ENCODE measurements at regions not wholly inside any gene's neighbourhood (a gene's known extent, or its start where the extent isn't known, plus 50 kb on each side); places are given as distances from the start of the nearest gene placed in this dataset.

DNA sequence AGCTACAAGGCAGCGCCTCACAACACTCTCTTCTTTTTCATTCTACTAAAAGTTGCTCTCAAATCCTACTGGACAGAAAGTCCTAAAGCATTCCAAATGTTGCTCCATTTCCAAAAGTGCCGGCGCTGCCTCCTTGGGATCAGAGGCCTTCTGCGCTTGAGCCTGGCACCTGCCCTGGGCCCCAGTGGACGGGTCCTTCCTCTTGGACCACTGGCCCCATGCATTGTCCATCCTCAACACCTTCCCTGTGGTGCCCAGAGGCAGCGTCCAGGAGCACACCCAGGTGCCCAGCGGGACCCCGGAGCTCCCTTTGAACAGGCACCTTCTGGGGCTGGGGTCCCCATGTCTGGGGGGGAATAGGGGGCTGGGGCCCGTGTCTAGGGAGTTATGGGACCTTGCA is 205.2 kb downstream of the ERMARD start:
- no peaks in the 10 kb centered on the region for H3K4me1 ChIP-seq (ENCODE audit: control insufficient read depth, insufficient read depth, low read length, unreplicated experiment)
- no peaks in the 10 kb centered on the region for H3K27me3 ChIP-seq (ENCODE audit: insufficient read depth, low read length)
- no peak overlapping the region for H3K4me3 ChIP-seq (ENCODE audit: low read depth, low read length)
- H3K27ac ChIP-seq (ENCODE audit: low read depth, low read length): no peak overlapping the region
- H2AFZ ChIP-seq (ENCODE audit: low read length, unreplicated experiment): no peak overlapping the region
- H3K36me3 ChIP-seq (ENCODE audit: insufficient read depth, low read length): no peaks in the 10 kb centered on the region
- H3K79me2 ChIP-seq (ENCODE audit: control insufficient read depth, insufficient read depth, low read length, unreplicated experiment): no peaks in the 10 kb centered on the region

DNA sequence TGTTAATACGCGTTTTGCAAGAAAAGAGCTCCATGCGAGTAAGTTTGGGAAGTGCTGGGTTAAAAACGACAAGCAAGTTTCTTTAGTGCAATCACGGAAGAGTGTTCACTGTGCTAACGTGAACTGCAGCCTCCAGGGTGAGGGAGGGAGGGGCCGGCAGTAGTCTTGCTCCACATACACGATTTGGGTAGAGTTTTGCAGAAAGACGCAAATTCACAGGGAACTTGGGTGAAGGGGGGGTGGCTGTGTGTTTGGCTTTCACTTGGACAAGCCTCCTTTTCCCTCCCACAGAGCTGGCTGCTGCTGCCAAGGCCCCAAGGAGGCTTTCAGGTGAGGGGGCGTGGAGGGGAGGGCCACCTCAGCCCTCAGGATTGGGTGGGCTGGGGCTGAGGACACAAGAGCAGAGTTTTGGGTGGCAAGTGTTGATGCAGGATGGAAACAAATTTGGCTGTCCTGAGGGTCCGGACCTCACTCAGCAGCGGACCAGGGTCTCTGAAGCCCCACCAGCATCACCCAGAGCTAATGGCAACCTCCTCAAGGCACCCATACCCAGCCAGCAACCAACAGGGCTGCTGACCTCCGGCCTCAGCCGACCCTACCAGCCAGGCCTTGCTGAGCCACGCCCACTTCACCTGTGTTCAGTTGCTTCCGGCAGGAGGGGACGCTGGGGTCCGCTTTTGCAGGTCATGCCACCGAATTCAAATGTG is 204.5 kb downstream of the ERMARD start:
- Histone ChIP-seq H3K27me3 (ENCODE audit: insufficient read depth, low read length) (no peaks in the 10 kb centered on the region), H3K27ac (ENCODE audit: low read depth, low read length) (no peak overlapping the region), H3K79me2 (ENCODE audit: control insufficient read depth, insufficient read depth, low read length, unreplicated experiment) (no peaks in the 10 kb centered on the region), H3K36me3 (ENCODE audit: insufficient read depth, low read length) (no peaks in the 10 kb centered on the region), H2AFZ (ENCODE audit: low read length, unreplicated experiment) (no peak overlapping the region), H3K4me3 (ENCODE audit: low read depth, low read length) (no peak overlapping the region), H3K4me1 (ENCODE audit: control insufficient read depth, insufficient read depth, low read length, unreplicated experiment) (no peaks in the 10 kb centered on the region)

DNA sequence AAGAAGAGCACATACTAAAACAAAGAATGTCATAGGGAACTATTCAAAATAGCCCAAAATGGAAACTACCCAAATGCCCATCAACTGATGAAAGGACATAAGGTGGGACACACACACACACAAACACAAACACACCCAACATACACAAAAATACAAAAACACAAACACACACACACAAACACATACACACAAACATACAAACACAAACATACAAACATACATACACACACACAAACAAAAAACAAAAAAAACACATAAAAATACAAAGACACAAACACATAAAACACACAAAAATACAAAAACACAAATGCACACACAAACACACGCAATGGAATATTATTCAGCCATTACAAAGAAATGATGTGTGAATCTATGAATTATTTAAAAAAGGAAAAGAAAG is 203.6 kb downstream of the ERMARD start:
- Histone ChIP-seq H3K36me3 (ENCODE audit: insufficient read depth, low read length) (no peaks in the 10 kb centered on the region), H3K27me3 (ENCODE audit: insufficient read depth, low read length) (no peaks in the 10 kb centered on the region), H3K4me1 (ENCODE audit: control insufficient read depth, insufficient read depth, low read length, unreplicated experiment) (no peaks in the 10 kb centered on the region), H2AFZ (ENCODE audit: low read length, unreplicated experiment) (no peak overlapping the region), H3K27ac (ENCODE audit: low read depth, low read length) (no peak overlapping the region), H3K4me3 (ENCODE audit: low read depth, low read length) (no peak overlapping the region), H3K79me2 (ENCODE audit: control insufficient read depth, insufficient read depth, low read length, unreplicated experiment) (no peaks in the 10 kb centered on the region)

DNA sequence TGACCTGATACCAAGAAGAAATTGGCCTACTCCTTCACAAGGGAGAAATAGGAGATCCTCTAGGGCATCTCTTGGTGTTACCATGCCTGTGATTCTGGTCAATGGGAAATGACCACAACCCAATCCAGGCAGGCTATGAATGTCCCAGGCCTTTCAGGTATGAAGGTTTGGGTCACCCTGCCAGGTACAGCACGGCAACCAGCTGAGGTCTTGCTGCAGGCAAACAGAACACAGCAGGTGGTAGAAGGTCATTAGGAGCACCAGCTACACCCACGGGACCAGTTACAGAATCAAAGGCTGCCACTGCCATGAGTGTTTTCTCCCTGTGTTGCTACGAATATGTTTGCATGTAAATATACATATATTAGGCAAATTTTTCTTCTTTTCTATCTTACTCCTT is 202.3 kb downstream of the ERMARD start:
- Histone ChIP-seq H3K27me3 (ENCODE audit: insufficient read depth, low read length) (no peaks in the 10 kb centered on the region), H3K27ac (ENCODE audit: low read depth, low read length) (no peak overlapping the region), H3K4me1 (ENCODE audit: control insufficient read depth, insufficient read depth, low read length, unreplicated experiment) (no peaks in the 10 kb centered on the region), H2AFZ (ENCODE audit: low read length, unreplicated experiment) (no peak overlapping the region), H3K79me2 (ENCODE audit: control insufficient read depth, insufficient read depth, low read length, unreplicated experiment) (no peaks in the 10 kb centered on the region), H3K4me3 (ENCODE audit: low read depth, low read length) (no peak overlapping the region), H3K36me3 (ENCODE audit: insufficient read depth, low read length) (no peaks in the 10 kb centered on the region)

DNA sequence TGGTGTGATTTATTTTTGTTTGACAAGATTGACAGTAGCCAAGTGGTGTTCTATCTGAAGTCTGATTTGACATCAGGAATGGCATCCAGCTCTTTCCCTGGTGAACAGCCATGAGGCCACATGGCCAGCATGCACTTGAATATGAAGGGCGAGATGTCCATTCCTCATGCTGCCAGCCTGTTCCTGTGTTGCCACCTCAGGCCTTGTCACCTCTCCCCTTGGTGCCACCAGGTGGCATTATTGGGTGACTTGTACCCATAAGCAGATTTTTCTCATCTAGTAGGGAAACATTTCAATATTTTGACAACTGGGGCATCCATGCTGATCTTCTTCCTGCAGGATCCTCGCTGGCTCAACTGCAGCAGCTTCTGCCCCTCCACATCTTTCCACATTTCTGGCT is 199.1 kb downstream of the ERMARD start:
- Histone ChIP-seq H3K79me2 (ENCODE audit: control insufficient read depth, insufficient read depth, low read length, unreplicated experiment) (no peaks in the 10 kb centered on the region), H3K27me3 (ENCODE audit: insufficient read depth, low read length) (no peaks in the 10 kb centered on the region), H2AFZ (ENCODE audit: low read length, unreplicated experiment) (no peak overlapping the region), H3K27ac (ENCODE audit: low read depth, low read length) (no peak overlapping the region), H3K4me1 (ENCODE audit: control insufficient read depth, insufficient read depth, low read length, unreplicated experiment) (no peaks in the 10 kb centered on the region), H3K4me3 (ENCODE audit: low read depth, low read length) (no peak overlapping the region), H3K36me3 (ENCODE audit: insufficient read depth, low read length) (no peaks in the 10 kb centered on the region)

DNA sequence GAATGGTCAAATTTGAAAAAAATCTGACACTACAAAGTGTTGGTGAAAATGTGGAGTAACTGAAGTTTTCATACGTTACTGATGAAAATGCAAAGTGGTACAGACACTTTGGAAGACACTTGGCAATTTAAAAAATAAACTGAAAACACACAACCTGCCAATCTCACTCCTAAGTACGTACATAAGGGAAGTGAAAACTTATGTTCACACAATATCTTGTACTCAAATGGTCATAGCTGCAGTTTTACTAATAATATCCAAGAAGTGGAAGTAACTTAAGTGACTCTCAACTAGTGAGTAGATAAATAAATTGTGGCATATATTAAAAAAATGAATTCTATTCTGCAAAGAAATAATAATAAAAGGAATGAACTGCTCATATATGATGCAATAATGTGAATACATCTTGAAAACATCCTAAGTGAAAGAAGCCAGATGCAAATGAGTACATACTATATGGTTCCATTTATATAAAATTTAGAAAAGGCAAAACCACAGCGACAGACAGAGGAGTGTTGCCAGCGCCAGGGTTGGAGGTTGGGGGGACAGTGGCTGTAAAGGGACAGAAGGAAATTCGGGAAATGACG is 198.2 kb downstream of the ERMARD start:
- Histone ChIP-seq H3K36me3 (ENCODE audit: insufficient read depth, low read length) (no peaks in the 10 kb centered on the region), H3K27ac (ENCODE audit: low read depth, low read length) (no peak overlapping the region), H3K79me2 (ENCODE audit: control insufficient read depth, insufficient read depth, low read length, unreplicated experiment) (no peaks in the 10 kb centered on the region), H3K27me3 (ENCODE audit: insufficient read depth, low read length) (no peaks in the 10 kb centered on the region), H2AFZ (ENCODE audit: low read length, unreplicated experiment) (no peak overlapping the region), H3K4me1 (ENCODE audit: control insufficient read depth, insufficient read depth, low read length, unreplicated experiment) (no peaks in the 10 kb centered on the region), H3K4me3 (ENCODE audit: low read depth, low read length) (no peak overlapping the region)

DNA sequence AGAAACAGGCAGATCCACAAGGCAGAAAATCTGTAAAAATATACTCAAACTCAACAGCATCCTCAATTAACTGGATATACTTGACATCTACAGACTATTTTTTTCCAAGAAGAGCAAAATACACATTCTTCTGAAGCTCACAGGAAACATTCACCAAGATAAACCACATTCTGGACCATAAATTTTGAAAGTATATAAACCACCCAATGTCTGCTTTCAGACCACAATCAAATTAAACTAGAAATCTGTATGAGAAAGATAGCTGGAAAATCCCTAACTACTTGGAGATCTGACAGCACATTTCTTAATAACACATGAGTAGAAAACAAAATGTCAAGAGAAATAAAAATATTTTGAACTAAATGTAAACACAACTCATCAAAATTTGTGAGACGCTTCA is 195.5 kb downstream of the ERMARD start:
- no peak overlapping the region for H3K4me3 ChIP-seq (ENCODE audit: low read depth, low read length)
- H3K36me3 ChIP-seq (ENCODE audit: insufficient read depth, low read length): no peaks in the 10 kb centered on the region
- no peak overlapping the region for H3K27ac ChIP-seq (ENCODE audit: low read depth, low read length)
- no peaks in the 10 kb centered on the region for H3K79me2 ChIP-seq (ENCODE audit: control insufficient read depth, insufficient read depth, low read length, unreplicated experiment)
- no peaks in the 10 kb centered on the region for H3K4me1 ChIP-seq (ENCODE audit: control insufficient read depth, insufficient read depth, low read length, unreplicated experiment)
- H2AFZ ChIP-seq (ENCODE audit: low read length, unreplicated experiment): no peak overlapping the region
- H3K27me3 ChIP-seq (ENCODE audit: insufficient read depth, low read length): no peaks in the 10 kb centered on the region

DNA sequence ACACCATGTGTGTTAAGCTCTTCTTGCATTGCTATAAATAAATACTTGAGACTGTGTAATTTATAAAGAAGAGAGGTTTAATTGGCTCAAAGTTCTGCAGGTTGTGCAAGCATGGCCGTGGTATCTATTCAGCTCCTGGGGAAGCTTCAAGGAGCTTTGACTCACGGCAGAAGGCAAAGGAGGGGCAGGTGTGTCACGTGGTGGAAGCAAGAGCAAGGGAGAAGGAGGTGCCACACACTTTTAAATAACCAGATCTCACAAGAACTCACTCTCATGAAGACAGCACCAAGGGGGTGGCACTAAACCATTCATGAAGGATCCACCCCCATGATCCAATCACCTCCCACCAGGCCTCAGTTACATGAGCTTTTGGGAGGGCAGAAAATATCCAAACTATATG is 193.7 kb downstream of the ERMARD start:
- Histone ChIP-seq H3K36me3 (ENCODE audit: insufficient read depth, low read length) (no peaks in the 10 kb centered on the region), H3K27ac (ENCODE audit: low read depth, low read length) (no peak overlapping the region), H3K27me3 (ENCODE audit: insufficient read depth, low read length) (no peaks in the 10 kb centered on the region), H2AFZ (ENCODE audit: low read length, unreplicated experiment) (no peak overlapping the region), H3K4me3 (ENCODE audit: low read depth, low read length) (no peak overlapping the region), H3K79me2 (ENCODE audit: control insufficient read depth, insufficient read depth, low read length, unreplicated experiment) (no peaks in the 10 kb centered on the region), H3K4me1 (ENCODE audit: control insufficient read depth, insufficient read depth, low read length, unreplicated experiment) (no peaks in the 10 kb centered on the region)

DNA sequence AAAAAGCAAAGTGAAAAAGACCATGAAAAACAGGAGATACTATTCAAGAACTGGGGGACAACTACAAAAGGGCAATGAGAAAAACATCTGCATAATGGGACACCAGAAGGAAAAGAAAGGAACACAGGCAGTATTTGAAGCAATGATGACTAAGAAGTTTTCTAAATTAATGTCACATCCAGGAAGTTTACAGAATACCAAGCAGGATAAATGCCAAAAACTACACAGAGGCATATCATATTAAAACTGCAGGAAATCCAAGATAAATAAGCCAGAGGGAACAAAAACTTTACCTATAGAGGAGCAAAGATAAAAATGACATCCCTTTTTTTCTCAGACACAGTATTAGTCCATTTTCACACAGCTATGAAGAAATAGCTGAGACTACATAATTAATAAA is 193.0 kb downstream of the ERMARD start:
- no peak overlapping the region for H2AFZ ChIP-seq (ENCODE audit: low read length, unreplicated experiment)
- H3K79me2 ChIP-seq (ENCODE audit: control insufficient read depth, insufficient read depth, low read length, unreplicated experiment): no peaks in the 10 kb centered on the region
- no peak overlapping the region for H3K27ac ChIP-seq (ENCODE audit: low read depth, low read length)
- no peaks in the 10 kb centered on the region for H3K27me3 ChIP-seq (ENCODE audit: insufficient read depth, low read length)
- H3K4me1 ChIP-seq (ENCODE audit: control insufficient read depth, insufficient read depth, low read length, unreplicated experiment): no peaks in the 10 kb centered on the region
- H3K4me3 ChIP-seq (ENCODE audit: low read depth, low read length): no peak overlapping the region
- no peaks in the 10 kb centered on the region for H3K36me3 ChIP-seq (ENCODE audit: insufficient read depth, low read length)

DNA sequence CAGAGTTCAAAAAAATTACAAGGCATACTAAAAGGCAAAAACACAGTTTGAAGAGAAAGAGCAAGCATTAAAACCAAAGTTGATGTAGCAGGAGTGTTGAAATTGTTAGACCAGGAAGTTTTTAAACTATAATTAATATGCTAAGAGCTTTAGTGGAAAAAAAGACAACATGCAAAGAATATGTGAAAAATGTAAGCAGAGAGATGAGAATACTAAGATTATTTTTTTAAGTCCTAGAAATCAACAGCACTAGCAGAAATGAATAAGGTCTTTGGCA is 192.6 kb downstream of the ERMARD start:
- H2AFZ ChIP-seq (ENCODE audit: low read length, unreplicated experiment): no peak overlapping the region

DNA sequence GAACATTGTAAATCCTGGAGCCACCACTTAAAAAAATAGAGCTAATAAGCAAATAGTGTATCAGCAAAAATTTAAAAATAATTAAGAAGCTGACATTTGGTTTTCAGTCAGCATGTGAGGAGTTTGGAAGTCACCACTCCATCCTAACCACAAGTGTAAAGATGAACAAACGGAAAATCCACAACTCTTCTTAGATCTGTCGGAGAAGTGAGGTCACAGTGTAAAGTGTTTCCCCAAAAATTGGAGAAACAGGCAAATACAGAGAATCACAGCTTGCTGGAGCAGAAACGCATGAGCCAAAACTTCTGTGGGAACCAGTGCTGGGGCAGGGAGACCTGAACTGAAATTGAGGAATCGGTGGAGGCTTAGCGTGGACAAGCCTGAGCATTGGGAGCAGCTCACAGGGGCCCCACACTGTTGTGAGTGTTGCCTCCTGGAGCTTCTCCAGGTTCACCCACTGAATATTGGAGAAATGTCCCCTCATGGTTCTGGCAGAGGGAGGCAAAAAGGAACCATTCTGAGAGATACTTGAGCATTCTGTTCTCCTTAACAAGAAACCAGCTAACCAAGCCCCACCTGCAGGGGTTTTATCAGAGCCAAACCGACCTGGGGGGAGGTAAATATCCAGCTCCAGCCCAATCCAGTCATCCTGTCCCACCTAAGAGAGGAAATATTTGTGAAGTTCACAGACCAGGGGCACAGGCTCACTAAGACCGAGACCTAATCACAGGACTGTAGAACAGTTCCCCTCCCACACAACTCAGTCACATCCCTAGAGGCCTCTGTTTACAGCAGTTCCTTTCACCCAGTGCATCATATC is 192.0 kb downstream of the ERMARD start:
- Histone ChIP-seq H3K27me3 (ENCODE audit: insufficient read depth, low read length) (no peaks in the 10 kb centered on the region), H2AFZ (ENCODE audit: low read length, unreplicated experiment) (no peak overlapping the region), H3K27ac (ENCODE audit: low read depth, low read length) (no peak overlapping the region), H3K36me3 (ENCODE audit: insufficient read depth, low read length) (no peaks in the 10 kb centered on the region), H3K4me3 (ENCODE audit: low read depth, low read length) (no peak overlapping the region), H3K4me1 (ENCODE audit: control insufficient read depth, insufficient read depth, low read length, unreplicated experiment) (no peaks in the 10 kb centered on the region), H3K79me2 (ENCODE audit: control insufficient read depth, insufficient read depth, low read length, unreplicated experiment) (no peaks in the 10 kb centered on the region)

More for the DNA sequence above, 192.6 kb downstream of the ERMARD start:
- no peaks in the 10 kb centered on the region for H3K36me3 ChIP-seq (ENCODE audit: insufficient read depth, low read length)
- no peak overlapping the region for H3K4me3 ChIP-seq (ENCODE audit: low read depth, low read length)
- H3K79me2 ChIP-seq (ENCODE audit: control insufficient read depth, insufficient read depth, low read length, unreplicated experiment): no peaks in the 10 kb centered on the region
- no peaks in the 10 kb centered on the region for H3K27me3 ChIP-seq (ENCODE audit: insufficient read depth, low read length)
- no peak overlapping the region for H3K27ac ChIP-seq (ENCODE audit: low read depth, low read length)
- no peaks in the 10 kb centered on the region for H3K4me1 ChIP-seq (ENCODE audit: control insufficient read depth, insufficient read depth, low read length, unreplicated experiment)
